GM23338 (cell line): ENCODE measurements at regions not wholly inside any gene's neighbourhood (a gene's known extent, or its start where the extent isn't known, plus 50 kb on each side); places are given as distances from the start of the nearest gene placed in this dataset.

Experiments used
- ATAC-seq: fragments of 200-7000 bp; cut with Tn5 transposase; 3 replicates; pipeline ENCODE4 v1.9.1; 2020
- DNase-seq: peaks from one replicate; pipeline ENCODE4 v3.0.0-alpha.2; 2015; ENCODE audit warnings: low spot score
- H2AFZ ChIP-seq: fragments of 200-600 bp; sonication (generic); 2 replicates; pipeline ENCODE4 v1.8.0; 2016; ENCODE audit warnings: antibody characterized with exemption, mild to moderate bottlenecking, moderate library complexity
- H3F3A ChIP-seq: fragments of 200-600 bp; sonication (generic); replicated peaks from 2 replicates; pipeline ENCODE4 v1.8.0; 2017; ENCODE audit warnings: antibody characterized with exemption, mixed run types, low read depth
- H3K27ac ChIP-seq: fragments of 200-600 bp; sonication (generic); 2 replicates; pipeline ENCODE4 v1.6.1; 2016; ENCODE audit warnings: low read depth
- H3K27me3 ChIP-seq: fragments of 200-600 bp; sonication (generic); 2 replicates; pipeline ENCODE4 v1.8.0; 2016; ENCODE audit warnings: mild to moderate bottlenecking, mixed run types, moderate library complexity; ENCODE audit not compliant: insufficient read depth
- H3K36me3 ChIP-seq: fragments of 200-600 bp; sonication (generic); 2 replicates; pipeline ENCODE4 v1.8.0; 2016; ENCODE audit warnings: mild to moderate bottlenecking; ENCODE audit not compliant: insufficient read depth
- H3K4me1 ChIP-seq: fragments of 200-600 bp; sonication (generic); 2 replicates; pipeline ENCODE4 v1.8.0; 2016; ENCODE audit warnings: mild to moderate bottlenecking, moderate library complexity; ENCODE audit not compliant: insufficient read depth
- H3K4me2 ChIP-seq: fragments of 200-600 bp; sonication (generic); 2 replicates; pipeline ENCODE4 v1.7.1; 2017; ENCODE audit warnings: mixed run types
- H3K4me3 ChIP-seq: fragments of 200-600 bp; sonication (generic); 2 replicates; pipeline ENCODE4 v1.6.1; 2016; ENCODE audit warnings: mixed run types
- H3K79me2 ChIP-seq: fragments of 200-600 bp; sonication (generic); replicated peaks from 2 replicates; pipeline ENCODE4 v1.8.0; 2017; ENCODE audit warnings: mild to moderate bottlenecking; ENCODE audit not compliant: insufficient read depth
- H3K9me2 ChIP-seq: fragments of 200-600 bp; sonication (generic); 2 replicates; pipeline ENCODE4 v1.8.0; 2017; ENCODE audit not compliant: insufficient read depth
- H4K20me1 ChIP-seq: fragments of 200-600 bp; sonication (generic); replicated peaks from 2 replicates; pipeline ENCODE4 v1.8.0; 2017; ENCODE audit warnings: mild to moderate bottlenecking; ENCODE audit not compliant: insufficient read depth
- H3K27ac Mint-ChIP-seq: 2 replicates; pipeline ENCODE4 v1.8.0; 2020; ENCODE audit warnings: inconsistent platforms, mild to moderate bottlenecking, moderate library complexity, mixed read lengths
- H3K27me3 Mint-ChIP-seq: 3 replicates; pipeline ENCODE4 v1.8.0; 2022; ENCODE audit warnings: low read depth, mild to moderate bottlenecking, moderate library complexity, mixed read lengths, inconsistent platforms; ENCODE audit not compliant: insufficient read depth, poor library complexity
- H3K36me3 Mint-ChIP-seq: 3 replicates; pipeline ENCODE4 v1.8.0; 2021; ENCODE audit warnings: low read depth, mild to moderate bottlenecking, inconsistent platforms, moderate library complexity, mixed read lengths
- H3K4me1 Mint-ChIP-seq: 3 replicates; pipeline ENCODE4 v1.8.0; 2020; ENCODE audit warnings: mild to moderate bottlenecking, inconsistent platforms, mixed read lengths
- H3K4me3 Mint-ChIP-seq: 3 replicates; pipeline ENCODE4 v1.8.0; 2021; ENCODE audit warnings: moderate library complexity, mild to moderate bottlenecking, inconsistent platforms, mixed read lengths
- H3K9me3 Mint-ChIP-seq: 3 replicates; pipeline ENCODE4 v1.8.0; 2020; ENCODE audit warnings: moderate library complexity, mild to moderate bottlenecking, inconsistent platforms, mixed read lengths
- CREB1 ChIP-seq: fragments of 250-450 bp; sonication (Bioruptor Pico); IDR thresholded peaks from 2 replicates; pipeline ENCODE4 v1.5.0; 2020; ENCODE audit warnings: low read depth, mild to moderate bottlenecking, moderate library complexity
- CTCF ChIP-seq, 2 experiments: fragments of 200-600 bp in 1 of 2; sonication (generic) in 1 of 2; conservative IDR thresholded peaks; 2 replicates each; pipeline versions ENCODE4 v1.5.1 to v1.6.1; 2016 to 2017; ENCODE audit warnings: antibody characterized with exemption in 2 of 2, low read depth in 2 of 2, mild to moderate bottlenecking in 2 of 2, moderate library complexity in 1 of 2
- ETS1 ChIP-seq: IDR thresholded peaks from 2 replicates; pipeline ENCODE4 v1.6.1; 2016; ENCODE audit warnings: antibody characterized with exemption
- EZH2 ChIP-seq: fragments of 200-600 bp; sonication (generic); IDR thresholded peaks from one replicate; pipeline ENCODE4 v1.8.0; 2017; ENCODE audit warnings: antibody characterized with exemption, mild to moderate bottlenecking, low read depth; ENCODE audit not compliant: unreplicated experiment
- JUNB ChIP-seq: IDR thresholded peaks from one replicate; pipeline ENCODE4 v1.6.1; 2016; ENCODE audit warnings: antibody characterized with exemption; ENCODE audit not compliant: unreplicated experiment
- NANOG ChIP-seq: IDR thresholded peaks from 2 replicates; pipeline ENCODE4 v1.6.1; 2016; ENCODE audit warnings: antibody characterized with exemption, borderline replicate concordance
- REST ChIP-seq: IDR thresholded peaks from one replicate; pipeline ENCODE4 v1.6.1; 2018; ENCODE audit warnings: antibody characterized with exemption; ENCODE audit not compliant: unreplicated experiment
- STAT1 ChIP-seq: IDR thresholded peaks from one replicate; pipeline ENCODE4 v1.6.1; 2016; ENCODE audit warnings: antibody characterized with exemption; ENCODE audit not compliant: unreplicated experiment
- ZNF114 ChIP-seq: fragments of 250-450 bp; sonication (Bioruptor Pico); IDR thresholded peaks from 2 replicates; pipeline ENCODE4 v1.5.0; 2020; ENCODE audit warnings: mild to moderate bottlenecking, moderate library complexity

GRCh38 chr17:77512062-77512946 is 371.5 kb downstream of the SEC14L1 start:
- Mint-ChIP-seq H3K9me3 (peaks cover 28% of the 10 kb centered on the region), H3K27me3 (peaks cover 2% of the 10 kb centered on the region), H3K27ac (no peak overlapping the region), H3K4me3 (no peak overlapping the region), H3K4me1 (peaks cover 2% of the 10 kb centered on the region; the same call in 1 of the 3 replicates), H3K36me3 (no peaks in the 10 kb centered on the region)
- Histone ChIP-seq H3F3A (no peaks in the 10 kb centered on the region), H4K20me1 (no peaks in the 10 kb centered on the region), H2AFZ (no peak overlapping the region), H3K36me3 (no peaks in the 10 kb centered on the region; the same call in 1 of the 2 replicates), H3K27ac (no peak overlapping the region), H3K79me2 (no peaks in the 10 kb centered on the region), H3K4me1 (no peaks in the 10 kb centered on the region), H3K27me3 (no peaks in the 10 kb centered on the region), H3K4me2 (no peak overlapping the region), H3K9me2 (peaks cover 10% of the 10 kb centered on the region), H3K4me3 (no peak overlapping the region)
- TF ChIP-seq STAT1 (no peak), REST (no peak), CTCF (conservative IDR thresholded peaks at IDR 0.05; ENCODE audit: low read depth in 2 of 2) (no peak), CREB1 (CRISPR knock-in tag) (no peak), NANOG (no peak), EZH2 (no peak), ETS1 (no peak), JUNB (no peak), ZNF114 (CRISPR knock-in tag) (no peak)
- ATAC-seq: no peak
- DNase-seq: no peak
